ENCODE measurements at regions not wholly inside any gene's neighbourhood (a gene's known extent, or its start where the extent isn't known, plus 50 kb on each side); places are given as distances from the start of the nearest gene placed in this dataset.

DNA sequence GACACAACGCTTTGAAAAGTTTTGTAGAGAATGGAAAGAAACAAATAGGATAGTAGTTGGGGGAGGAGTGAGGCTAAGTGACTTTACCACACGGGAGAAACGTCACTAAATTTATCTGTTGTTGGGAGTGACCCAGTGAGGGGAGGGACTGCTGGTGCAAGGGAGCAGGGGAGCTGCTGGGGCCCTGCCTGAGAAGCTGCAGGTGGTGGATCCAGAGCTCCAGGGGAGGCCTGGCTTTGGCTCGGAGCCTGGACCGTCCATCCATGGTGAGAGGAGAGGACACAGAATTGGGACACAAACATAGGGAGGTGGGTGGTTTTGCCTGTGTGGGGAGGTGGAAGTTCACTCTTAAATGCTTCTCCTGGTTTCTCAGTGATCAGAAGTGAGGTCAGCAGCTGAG lies 107.6 kb downstream of the GOSR1 start:
- no peak for TF ChIP-seq ISL1 (CRISPR knock-in tag; IDR thresholded peaks at IDR 0.05)
- TF ChIP-seq ZNF565 (CRISPR knock-in tag; conservative IDR thresholded peaks at IDR 0.05; ENCODE audit: low read depth) = no peak
- TF ChIP-seq, protein P1, sequence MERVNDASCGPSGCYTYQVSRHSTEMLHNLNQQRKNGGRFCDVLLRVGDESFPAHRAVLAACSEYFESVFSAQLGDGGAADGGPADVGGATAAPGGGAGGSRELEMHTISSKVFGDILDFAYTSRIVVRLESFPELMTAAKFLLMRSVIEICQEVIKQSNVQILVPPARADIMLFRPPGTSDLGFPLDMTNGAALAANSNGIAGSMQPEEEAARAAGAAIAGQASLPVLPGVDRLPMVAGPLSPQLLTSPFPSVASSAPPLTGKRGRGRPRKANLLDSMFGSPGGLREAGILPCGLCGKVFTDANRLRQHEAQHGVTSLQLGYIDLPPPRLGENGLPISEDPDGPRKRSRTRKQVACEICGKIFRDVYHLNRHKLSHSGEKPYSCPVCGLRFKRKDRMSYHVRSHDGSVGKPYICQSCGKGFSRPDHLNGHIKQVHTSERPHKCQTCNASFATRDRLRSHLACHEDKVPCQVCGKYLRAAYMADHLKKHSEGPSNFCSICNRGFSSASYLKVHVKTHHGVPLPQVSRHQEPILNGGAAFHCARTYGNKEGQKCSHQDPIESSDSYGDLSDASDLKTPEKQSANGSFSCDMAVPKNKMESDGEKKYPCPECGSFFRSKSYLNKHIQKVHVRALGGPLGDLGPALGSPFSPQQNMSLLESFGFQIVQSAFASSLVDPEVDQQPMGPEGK (CRISPR knock-in tag; IDR thresholded peaks at IDR 0.05; ENCODE audit: borderline replicate concordance) = no peak
- no peak for TF ChIP-seq SNAI2 (CRISPR knock-in tag; IDR thresholded peaks at IDR 0.05)
- TF ChIP-seq, protein P2, sequence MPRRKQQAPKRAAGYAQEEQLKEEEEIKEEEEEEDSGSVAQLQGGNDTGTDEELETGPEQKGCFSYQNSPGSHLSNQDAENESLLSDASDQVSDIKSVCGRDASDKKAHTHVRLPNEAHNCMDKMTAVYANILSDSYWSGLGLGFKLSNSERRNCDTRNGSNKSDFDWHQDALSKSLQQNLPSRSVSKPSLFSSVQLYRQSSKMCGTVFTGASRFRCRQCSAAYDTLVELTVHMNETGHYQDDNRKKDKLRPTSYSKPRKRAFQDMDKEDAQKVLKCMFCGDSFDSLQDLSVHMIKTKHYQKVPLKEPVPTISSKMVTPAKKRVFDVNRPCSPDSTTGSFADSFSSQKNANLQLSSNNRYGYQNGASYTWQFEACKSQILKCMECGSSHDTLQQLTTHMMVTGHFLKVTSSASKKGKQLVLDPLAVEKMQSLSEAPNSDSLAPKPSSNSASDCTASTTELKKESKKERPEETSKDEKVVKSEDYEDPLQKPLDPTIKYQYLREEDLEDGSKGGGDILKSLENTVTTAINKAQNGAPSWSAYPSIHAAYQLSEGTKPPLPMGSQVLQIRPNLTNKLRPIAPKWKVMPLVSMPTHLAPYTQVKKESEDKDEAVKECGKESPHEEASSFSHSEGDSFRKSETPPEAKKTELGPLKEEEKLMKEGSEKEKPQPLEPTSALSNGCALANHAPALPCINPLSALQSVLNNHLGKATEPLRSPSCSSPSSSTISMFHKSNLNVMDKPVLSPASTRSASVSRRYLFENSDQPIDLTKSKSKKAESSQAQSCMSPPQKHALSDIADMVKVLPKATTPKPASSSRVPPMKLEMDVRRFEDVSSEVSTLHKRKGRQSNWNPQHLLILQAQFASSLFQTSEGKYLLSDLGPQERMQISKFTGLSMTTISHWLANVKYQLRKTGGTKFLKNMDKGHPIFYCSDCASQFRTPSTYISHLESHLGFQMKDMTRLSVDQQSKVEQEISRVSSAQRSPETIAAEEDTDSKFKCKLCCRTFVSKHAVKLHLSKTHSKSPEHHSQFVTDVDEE (CRISPR knock-in tag; IDR thresholded peaks at IDR 0.05) = no peak
- no peak for TF ChIP-seq ZFP30 (CRISPR knock-in tag; IDR thresholded peaks at IDR 0.05)
- TF ChIP-seq ARNTL (CRISPR knock-in tag; IDR thresholded peaks at IDR 0.05; ENCODE audit: borderline replicate concordance, low read depth) = no peak
- TF ChIP-seq, protein P3, sequence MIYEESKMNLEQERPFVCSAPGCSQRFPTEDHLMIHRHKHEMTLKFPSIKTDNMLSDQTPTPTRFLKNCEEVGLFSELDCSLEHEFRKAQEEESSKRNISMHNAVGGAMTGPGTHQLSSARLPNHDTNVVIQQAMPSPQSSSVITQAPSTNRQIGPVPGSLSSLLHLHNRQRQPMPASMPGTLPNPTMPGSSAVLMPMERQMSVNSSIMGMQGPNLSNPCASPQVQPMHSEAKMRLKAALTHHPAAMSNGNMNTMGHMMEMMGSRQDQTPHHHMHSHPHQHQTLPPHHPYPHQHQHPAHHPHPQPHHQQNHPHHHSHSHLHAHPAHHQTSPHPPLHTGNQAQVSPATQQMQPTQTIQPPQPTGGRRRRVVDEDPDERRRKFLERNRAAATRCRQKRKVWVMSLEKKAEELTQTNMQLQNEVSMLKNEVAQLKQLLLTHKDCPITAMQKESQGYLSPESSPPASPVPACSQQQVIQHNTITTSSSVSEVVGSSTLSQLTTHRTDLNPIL (CRISPR knock-in tag; IDR thresholded peaks at IDR 0.05; ENCODE audit: low read depth) = no peak
- no peak for TF ChIP-seq ZFP3 (CRISPR knock-in tag; IDR thresholded peaks at IDR 0.05)
- no peak for TF ChIP-seq BACH2 (CRISPR knock-in tag; IDR thresholded peaks at IDR 0.05; ENCODE audit: borderline replicate concordance)
- TF ChIP-seq PPARA (CRISPR knock-in tag; IDR thresholded peaks at IDR 0.05; ENCODE audit: borderline replicate concordance) = no peak
- TF ChIP-seq TCF4 (CRISPR knock-in tag; IDR thresholded peaks at IDR 0.05; ENCODE audit: borderline replicate concordance) = no peak
- TF ChIP-seq, protein P4, sequence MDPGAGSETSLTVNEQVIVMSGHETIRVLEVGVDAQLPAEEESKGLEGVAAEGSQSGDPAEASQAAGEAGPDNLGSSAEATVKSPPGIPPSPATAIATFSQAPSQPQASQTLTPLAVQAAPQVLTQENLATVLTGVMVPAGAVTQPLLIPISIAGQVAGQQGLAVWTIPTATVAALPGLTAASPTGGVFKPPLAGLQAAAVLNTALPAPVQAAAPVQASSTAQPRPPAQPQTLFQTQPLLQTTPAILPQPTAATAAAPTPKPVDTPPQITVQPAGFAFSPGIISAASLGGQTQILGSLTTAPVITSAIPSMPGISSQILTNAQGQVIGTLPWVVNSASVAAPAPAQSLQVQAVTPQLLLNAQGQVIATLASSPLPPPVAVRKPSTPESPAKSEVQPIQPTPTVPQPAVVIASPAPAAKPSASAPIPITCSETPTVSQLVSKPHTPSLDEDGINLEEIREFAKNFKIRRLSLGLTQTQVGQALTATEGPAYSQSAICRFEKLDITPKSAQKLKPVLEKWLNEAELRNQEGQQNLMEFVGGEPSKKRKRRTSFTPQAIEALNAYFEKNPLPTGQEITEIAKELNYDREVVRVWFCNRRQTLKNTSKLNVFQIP (CRISPR knock-in tag; IDR thresholded peaks at IDR 0.05; ENCODE audit: borderline replicate concordance, low read depth) = no peak
- no peak for TF ChIP-seq GLIS3 (CRISPR knock-in tag; IDR thresholded peaks at IDR 0.05)

Data from SK-N-SH treated with all-trans-retinoic acid at 6 μM for 48 hours (cell line).